ENCODE measurements at regions not wholly inside any gene's neighbourhood (a gene's known extent, or its start where the extent isn't known, plus 50 kb on each side); places are given as distances from the start of the nearest gene placed in this dataset.

- TF ChIP-seq SRF (IDR thresholded peaks at IDR 0.05; ENCODE audit: low read depth, low read length) = no peak
- no peak for TF ChIP-seq RBBP5 (IDR thresholded peaks at IDR 0.05; ENCODE audit: borderline replicate concordance, low read depth, low read length)
- TF ChIP-seq, protein P1, sequence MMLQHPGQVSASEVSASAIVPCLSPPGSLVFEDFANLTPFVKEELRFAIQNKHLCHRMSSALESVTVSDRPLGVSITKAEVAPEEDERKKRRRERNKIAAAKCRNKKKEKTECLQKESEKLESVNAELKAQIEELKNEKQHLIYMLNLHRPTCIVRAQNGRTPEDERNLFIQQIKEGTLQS (IDR thresholded peaks at IDR 0.05; ENCODE audit: insufficient read depth, low read depth, low read length) = no peak
Observed at GRCh38 chr6:68077661-68078060, 557.4 kb upstream of the ADGRB3 start (continued).

Measured in H1 (cell line).